Breast epithelium (tissue), 4 donors: ENCODE measurements at regions not wholly inside any gene's neighbourhood (a gene's known extent, or its start where the extent isn't known, plus 50 kb on each side); places are given as distances from the start of the nearest gene placed in this dataset.
A peak's percentile ranks its signal among the peaks of the same experiment; 100 is the strongest.

ENCODE experiments used
- DNase-seq, 2 donors: peaks; one replicate each; pipeline ENCODE4 v3.0.0-alpha.2; 2019; ENCODE audit warnings: low spot score in 2 of 2
- H3K27ac ChIP-seq, 2 donors: fragments of 200-600 bp; sonication (generic) in 1 of 2; one replicate each; pipeline ENCODE4 v1.5.1; 2016 to 2019; ENCODE audit warnings: mild to moderate bottlenecking in 1 of 2
- H3K27me3 ChIP-seq, 2 donors: fragments of 200-600 bp; sonication (generic) in 1 of 2; one replicate each; pipeline versions ENCODE4 v1.5.1 to v1.6.0; 2017 to 2019; ENCODE audit warnings: control low read depth in 1 of 2, mild to moderate bottlenecking in 1 of 2
- H3K36me3 ChIP-seq: fragments of 200-600 bp; one replicate; pipeline ENCODE4 v1.5.1; 2019
- H3K4me1 ChIP-seq, 2 donors: fragments of 200-600 bp; sonication (generic); one replicate each; pipeline ENCODE4 v1.5.1; 2016 to 2019; ENCODE audit warnings: control low read depth in 1 of 2
- H3K4me3 ChIP-seq, 3 donors: fragments of 200-600 bp; sonication (generic); 1 replicate in 2 of 3; 2 replicates in 1 of 3; pipeline ENCODE4 v1.5.1; 2016 to 2019; ENCODE audit warnings: mild to moderate bottlenecking in 3 of 3, moderate library complexity in 2 of 3
- H3K9me3 ChIP-seq, 2 donors: fragments of 200-600 bp; sonication (generic) in 1 of 2; one replicate each; pipeline ENCODE4 v1.5.1; 2016 to 2019; ENCODE audit warnings: control low read depth in 1 of 2
- CTCF ChIP-seq, 3 donors: fragments of 450-650 bp; IDR thresholded peaks; one replicate each; pipeline ENCODE4 v1.5.1; 2016 to 2017; ENCODE audit warnings: antibody characterized with exemption in 3 of 3, mild to moderate bottlenecking in 3 of 3, moderate library complexity in 3 of 3
- POLR2A ChIP-seq: fragments of 450-650 bp; IDR thresholded peaks from one replicate; pipeline ENCODE4 v1.6.1; 2016; ENCODE audit warnings: antibody characterized with exemption, mild to moderate bottlenecking, moderate library complexity
- POLR2AphosphoS5 ChIP-seq, 3 donors: sonication (generic); formaldehyde crosslinking; IDR thresholded peaks; one replicate each; pipeline ENCODE4 v1.6.1; 2017; ENCODE audit warnings: antibody characterized with exemption in 3 of 3
- intact Hi-C: fragments of 100-400 bp; cut with DNase I; formaldehyde crosslinking; loops from one replicate; pipeline ENCODE4 v1.15.1; 2023; ENCODE audit warnings: low total_unique reads

GRCh38 chr18:44557616-44558151 is 123.0 kb upstream of the SETBP1 start:
- Histone ChIP-seq H3K36me3 (no peaks in the 10 kb centered on the region), H3K4me3 (no peak overlapping the region), H3K27me3 (no peaks in the 10 kb centered on the region), H3K27ac (no peak overlapping the region), H3K4me1 (no peaks in the 10 kb centered on the region), H3K9me3 (no peaks in the 10 kb centered on the region)
- no peak for DNase-seq
- intact Hi-C loops, result no loop called here
- TF ChIP-seq POLR2A (no peak), POLR2AphosphoS5 (IDR thresholded peaks at IDR 0.05) (no peak), CTCF (IDR thresholded peaks at IDR 0.05) (no peak)

GRCh38 chr18:44558767-44559166 is 121.9 kb upstream of the SETBP1 start:
- no peaks in the 10 kb centered on the region for H3K9me3 ChIP-seq
- no peak overlapping the region for H3K4me3 ChIP-seq
- no peaks in the 10 kb centered on the region for H3K27me3 ChIP-seq
- intact Hi-C loops, result no loop called here
- H3K36me3 ChIP-seq, result no peaks in the 10 kb centered on the region
- TF ChIP-seq POLR2AphosphoS5 (IDR thresholded peaks at IDR 0.05), result no peak
- no peak for TF ChIP-seq CTCF (IDR thresholded peaks at IDR 0.05)
- TF ChIP-seq POLR2A, result no peak
- no peaks in the 10 kb centered on the region for H3K4me1 ChIP-seq
- DNase-seq, result no peak
- H3K27ac ChIP-seq, result no peak overlapping the region

- H3K27me3 ChIP-seq, result no peaks in the 10 kb centered on the region
- H3K27ac ChIP-seq, result no peak overlapping the region
- no peaks in the 10 kb centered on the region for H3K9me3 ChIP-seq
- no peaks in the 10 kb centered on the region for H3K36me3 ChIP-seq
- DNase-seq, result no peak
- no peaks in the 10 kb centered on the region for H3K4me1 ChIP-seq
- no peak overlapping the region for H3K4me3 ChIP-seq
- intact Hi-C loops, result no loop called here
- TF ChIP-seq CTCF (IDR thresholded peaks at IDR 0.05) (no peak), POLR2A (no peak), POLR2AphosphoS5 (IDR thresholded peaks at IDR 0.05) (no peak)
Observed at GRCh38 chr18:44562986-44563385, 117.7 kb upstream of the SETBP1 start.

- Histone ChIP-seq H3K36me3 (no peaks in the 10 kb centered on the region), H3K9me3 (no peaks in the 10 kb centered on the region), H3K4me1 (no peaks in the 10 kb centered on the region), H3K27me3 (no peaks in the 10 kb centered on the region), H3K4me3 (no peak overlapping the region), H3K27ac (peak overlapping the region; percentile 47 to 49)
- intact Hi-C loops, result no loop called here
- peak in 1 of 2 donors; percentile 69 for DNase-seq
- TF ChIP-seq POLR2A (no peak), POLR2AphosphoS5 (IDR thresholded peaks at IDR 0.05) (peak in 1 of 3 donors; percentile 32)
Observed at GRCh38 chr18:44564922-44565321, 115.8 kb upstream of the SETBP1 start.

- intact Hi-C loops, result no loop called here
- TF ChIP-seq POLR2A, result no peak
- TF ChIP-seq POLR2AphosphoS5 (IDR thresholded peaks at IDR 0.05), result no peak
- no peak for TF ChIP-seq CTCF (IDR thresholded peaks at IDR 0.05)
- Histone ChIP-seq H3K27ac (peak overlapping the region; percentile 30 to 46), H3K4me1 (no peaks in the 10 kb centered on the region), H3K9me3 (no peaks in the 10 kb centered on the region), H3K27me3 (no peaks in the 10 kb centered on the region), H3K4me3 (no peak overlapping the region), H3K36me3 (no peaks in the 10 kb centered on the region)
- peak in 1 of 2 donors; percentile 68 for DNase-seq
Observed at GRCh38 chr18:44568342-44568741, 112.3 kb upstream of the SETBP1 start.

GRCh38 chr18:44568986-44569385 is 111.7 kb upstream of the SETBP1 start:
- Histone ChIP-seq H3K36me3 (no peaks in the 10 kb centered on the region), H3K4me3 (no peak overlapping the region), H3K27me3 (no peaks in the 10 kb centered on the region), H3K9me3 (no peaks in the 10 kb centered on the region), H3K27ac (peak overlapping the region; percentile 30 to 46), H3K4me1 (no peaks in the 10 kb centered on the region)
- TF ChIP-seq POLR2AphosphoS5 (IDR thresholded peaks at IDR 0.05) (no peak), POLR2A (no peak), CTCF (IDR thresholded peaks at IDR 0.05) (no peak)
- DNase-seq, result no peak
- intact Hi-C loops, result no loop called here
